NB4 (cell line): ENCODE measurements at regions not wholly inside any gene's neighbourhood (a gene's known extent, or its start where the extent isn't known, plus 50 kb on each side); places are given as distances from the start of the nearest gene placed in this dataset.

Experiments used
- DNase-seq: peaks from one replicate; pipeline ENCODE4 v3.0.0; 2010; ENCODE audit warnings: low read depth
- H3K4me3 ChIP-seq: one replicate; pipeline ENCODE4 v1.5.1; 2011; ENCODE audit warnings: mild to moderate bottlenecking, low read depth, low read length, moderate library complexity
- CTCF ChIP-seq: IDR thresholded peaks from one replicate; pipeline ENCODE4 v1.5.1; 2012; ENCODE audit warnings: low read depth, low read length
- MYC ChIP-seq: IDR thresholded peaks from 2 replicates; pipeline ENCODE4 v1.6.1; 2011; ENCODE audit warnings: low read depth, low read length
- POLR2A ChIP-seq: IDR thresholded peaks from 2 replicates; pipeline ENCODE4 v1.6.1; 2011; ENCODE audit warnings: mild to moderate bottlenecking; ENCODE audit not compliant: insufficient read length; ENCODE audit errors: extremely low read depth
- TF ChIP-seq, protein P1 (sequence below): IDR thresholded peaks from 2 replicates; pipeline ENCODE4 v1.6.1; 2011; ENCODE audit warnings: low read depth, low read length

GRCh38 chr2:59184276-59185020, 943.3 kb upstream of the FANCL start:
- TF ChIP-seq, protein P1, sequence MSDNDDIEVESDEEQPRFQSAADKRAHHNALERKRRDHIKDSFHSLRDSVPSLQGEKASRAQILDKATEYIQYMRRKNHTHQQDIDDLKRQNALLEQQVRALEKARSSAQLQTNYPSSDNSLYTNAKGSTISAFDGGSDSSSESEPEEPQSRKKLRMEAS, result no peak
- no peak for TF ChIP-seq POLR2A
- TF ChIP-seq MYC, result no peak
- TF ChIP-seq CTCF, result no peak
- DNase-seq, result peak; percentile 18
- H3K4me3 ChIP-seq, result no peak overlapping the region

GRCh38 chr2:59183070-59183469, 941.9 kb upstream of the FANCL start:
- no peak overlapping the region for H3K4me3 ChIP-seq
- no peak for DNase-seq
- TF ChIP-seq MYC, result no peak
- TF ChIP-seq, protein P1, result no peak
- no peak for TF ChIP-seq CTCF
- no peak for TF ChIP-seq POLR2A

DNA sequence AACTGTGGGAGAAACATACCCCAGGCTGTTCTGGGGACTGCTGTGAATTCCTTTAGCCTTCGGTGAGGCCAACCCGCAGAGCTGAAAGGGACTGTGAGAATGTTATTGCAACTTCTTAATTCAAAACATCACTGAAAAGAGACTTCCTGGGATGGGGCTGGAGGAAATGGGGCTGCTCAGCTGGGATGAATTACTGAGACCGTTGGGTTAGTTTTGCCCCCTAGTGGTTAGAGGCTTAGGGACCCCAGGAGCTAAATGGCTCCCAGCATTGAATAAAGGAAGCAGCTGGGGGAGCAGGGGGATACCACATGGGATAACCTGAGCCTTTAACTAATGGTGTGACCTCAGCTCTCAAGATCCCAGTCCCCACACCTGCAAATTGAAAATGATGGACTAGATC, 941.1 kb upstream of the FANCL start:
- TF ChIP-seq CTCF (peak; percentile 63), POLR2A (no peak), MYC (no peak)
- TF ChIP-seq, protein P1, result no peak
- peak; percentile 38 for DNase-seq
- H3K4me3 ChIP-seq, result no peak overlapping the region

GRCh38 chr2:59181347-59181746, 940.2 kb upstream of the FANCL start:
- DNase-seq, result no peak
- TF ChIP-seq CTCF (no peak), POLR2A (no peak), MYC (no peak)
- TF ChIP-seq, protein P1, result no peak
- no peak overlapping the region for H3K4me3 ChIP-seq

- no peak for TF ChIP-seq CTCF
- TF ChIP-seq, protein P1, result no peak
- DNase-seq, result no peak
Measured at GRCh38 chr2:59180621-59181020, 939.5 kb upstream of the FANCL start.

More at GRCh38 chr2:59180621-59181020, 939.5 kb upstream of the FANCL start:
- H3K4me3 ChIP-seq, result no peak overlapping the region
